Panc1 (cell line): ENCODE measurements at regions not wholly inside any gene's neighbourhood (a gene's known extent, or its start where the extent isn't known, plus 50 kb on each side); places are given as distances from the start of the nearest gene placed in this dataset.

Experiments
- ATAC-seq: fragments of 200-7000 bp; cut with Tn5 transposase; 2 replicates; pipeline ENCODE4 v1.9.1; 2020; ENCODE audit warnings: mild to moderate bottlenecking, moderate library complexity
- BruUV-seq: library from RNA; stranded (reverse); fragments of 400-500 nt; replicated peaks from 2 replicates; lab custom pipeline; 2021; lab: Mats Ljungman, UMichigan
- CTCF ChIA-PET: fragments of 300-600 bp; sonication (Branson Sonifier 250); formaldehyde crosslinking; loops from one replicate; lab custom pipeline; 2022; ENCODE audit warnings: antibody characterized with exemption; lab: Charles Lee
- POLR2A ChIA-PET: fragments of 300-600 bp; sonication (Branson Sonifier 250); formaldehyde crosslinking; loops from one replicate; lab custom pipeline; 2022; ENCODE audit warnings: antibody characterized with exemption; lab: Charles Lee
- DNase-seq: peaks from one replicate; pipeline ENCODE4 v3.0.0-alpha.2; 2010; ENCODE audit warnings: low read depth, low spot score
- H3K27ac ChIP-seq: 2 replicates; pipeline ENCODE4 v1.5.1; 2011; ENCODE audit warnings: mild to moderate bottlenecking, low read length, inconsistent platforms
- H3K27me3 ChIP-seq: fragments of 200-500 bp; sonication (Bioruptor generic); 2 replicates; pipeline ENCODE4 v1.6.0; 2014; ENCODE audit warnings: low read length, inconsistent platforms; ENCODE audit not compliant: control insufficient read depth, insufficient read depth
- H3K36me3 ChIP-seq: fragments of 200-500 bp; sonication (Bioruptor generic); 2 replicates; pipeline ENCODE4 v1.5.1; 2014; ENCODE audit warnings: inconsistent platforms, mild to moderate bottlenecking, low read length, moderate library complexity; ENCODE audit not compliant: control insufficient read depth, insufficient read depth
- H3K4me1 ChIP-seq: 2 replicates; pipeline ENCODE4 v1.5.1; 2011; ENCODE audit warnings: inconsistent platforms, mild to moderate bottlenecking, low read length, moderate library complexity; ENCODE audit not compliant: control insufficient read depth, insufficient read depth
- H3K4me3 ChIP-seq, 2 experiments: 2 replicates each; pipeline ENCODE4 v1.5.1; 2011 to 2012; ENCODE audit warnings: low read depth in 2 of 2, low read length in 2 of 2, mild to moderate bottlenecking in 2 of 2, inconsistent platforms in 1 of 2, moderate library complexity in 1 of 2
- H3K9me3 ChIP-seq: fragments of 200-500 bp; sonication (Bioruptor generic); 2 replicates; pipeline ENCODE4 v1.5.1; 2014; ENCODE audit warnings: low read depth, mild to moderate bottlenecking, inconsistent platforms, low read length, moderate library complexity; ENCODE audit not compliant: control insufficient read depth, insufficient read depth
- CTCF ChIP-seq: fragments of 450-650 bp; IDR thresholded peaks from 2 replicates; pipeline ENCODE4 v1.5.1; 2017; ENCODE audit warnings: mild to moderate bottlenecking
- POLR2AphosphoS5 ChIP-seq: IDR thresholded peaks from 2 replicates; pipeline ENCODE4 v1.6.1; 2012; ENCODE audit warnings: mild to moderate bottlenecking, low read depth, low read length, moderate library complexity
- REST ChIP-seq, 2 experiments: IDR thresholded peaks; 2 replicates each; pipeline ENCODE4 v1.6.1; 2011 to 2012; ENCODE audit warnings: low read depth in 2 of 2, control low read depth in 1 of 2, low read length in 1 of 2, mild to moderate bottlenecking in 1 of 2, moderate library complexity in 1 of 2; ENCODE audit not compliant: insufficient read depth in 1 of 2
- SIN3A ChIP-seq: IDR thresholded peaks from 2 replicates; pipeline ENCODE4 v1.6.1; 2012; ENCODE audit warnings: low read depth, mild to moderate bottlenecking, low read length, moderate library complexity, borderline replicate concordance; ENCODE audit not compliant: insufficient read depth
- TCF7L2 ChIP-seq: IDR thresholded peaks from 2 replicates; pipeline ENCODE4 v1.6.1; 2011; ENCODE audit warnings: mild to moderate bottlenecking, low read depth, low read length, inconsistent platforms
- in situ Hi-C: cut with HindIII; loops from 2 replicates; pipeline ENCODE4 v1.10.0; 2016; ENCODE audit warnings: low sequenced_read_pairs, low pct_unique_long_range_greater_than_20kb
- intact Hi-C: fragments of 100-400 bp; cut with micrococcal nuclease; formaldehyde crosslinking; loops from one replicate; pipeline ENCODE4 v1.10.0; 2022; ENCODE audit not compliant: unreplicated experiment

- H3K27ac ChIP-seq = no peak overlapping the region
- no peak for DNase-seq
- intact Hi-C loops (no loop called here), in situ Hi-C loops (no loop called here)
- POLR2A ChIA-PET = no interaction called here
- no peak for TF ChIP-seq TCF7L2
- TF ChIP-seq POLR2AphosphoS5 = no peak
- no peak for TF ChIP-seq REST (IDR thresholded peaks at IDR 0.05; ENCODE audit: insufficient read depth in 1 of 2, low read depth in 2 of 2, low read length in 1 of 2)
- TF ChIP-seq SIN3A = no peak
- TF ChIP-seq CTCF = no peak
- no peak for ATAC-seq
- H3K4me1 ChIP-seq = no peaks in the 10 kb centered on the region
- no peaks in the 10 kb centered on the region for H3K9me3 ChIP-seq
- no TSS peak for BruUV-seq
- CTCF ChIA-PET = no interaction called here
- H3K27me3 ChIP-seq = no peaks in the 10 kb centered on the region
- H3K36me3 ChIP-seq = no peaks in the 10 kb centered on the region
- no peak overlapping the region for H3K4me3 ChIP-seq
These were observed 135.5 kb upstream of the PZP start for GRCh38 chr12:9343731-9344130.

- POLR2A ChIA-PET = no interaction called here
- Histone ChIP-seq H3K27me3 (no peaks in the 10 kb centered on the region), H3K4me3 (no peak overlapping the region), H3K27ac (no peak overlapping the region), H3K9me3 (no peaks in the 10 kb centered on the region), H3K36me3 (no peaks in the 10 kb centered on the region), H3K4me1 (no peaks in the 10 kb centered on the region)
- TF ChIP-seq POLR2AphosphoS5 (no peak), CTCF (no peak), REST (IDR thresholded peaks at IDR 0.05; ENCODE audit: insufficient read depth in 1 of 2, low read depth in 2 of 2, low read length in 1 of 2) (no peak), TCF7L2 (no peak), SIN3A (no peak)
- intact Hi-C loops (no loop called here), in situ Hi-C loops (no loop called here)
- no TSS peak for BruUV-seq
- ATAC-seq = no peak
- CTCF ChIA-PET = no interaction called here
- no peak for DNase-seq
These were observed 134.6 kb upstream of the PZP start for GRCh38 chr12:9342614-9343353.
